ENCODE measurements at regions not wholly inside any gene's neighbourhood (a gene's known extent, or its start where the extent isn't known, plus 50 kb on each side); places are given as distances from the start of the nearest gene placed in this dataset.
"Not testable (repeated sequence)": the region's sequence is repeated elsewhere in the genome, so short reads cannot be mapped to it uniquely, and the experiment has no call there.

DNA sequence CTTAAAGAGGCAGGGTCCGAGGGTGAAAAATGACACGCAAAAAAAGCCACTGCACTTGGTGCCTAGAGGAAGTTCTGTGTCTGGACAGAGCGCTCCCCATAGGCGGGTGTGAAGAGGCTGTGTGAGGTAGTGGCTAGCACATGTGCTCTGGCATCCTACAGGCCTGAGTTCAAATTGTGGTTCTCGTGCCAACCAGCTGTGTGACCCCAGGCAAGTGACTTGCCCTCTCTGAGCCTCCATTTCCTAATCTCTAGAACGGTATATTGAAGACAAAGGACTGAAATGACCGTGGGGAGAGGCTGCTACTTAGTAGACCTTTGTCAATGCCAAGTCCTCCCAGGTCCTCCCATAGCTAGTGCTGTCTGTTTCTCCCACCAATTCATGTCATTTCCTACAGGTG lies 79.1 kb upstream of the MYL10 start:
- no peak for DNase-seq

- no peak for DNase-seq
Measured at GRCh38 chr7:101712652-101713051, 83.6 kb upstream of the MYL10 start.

GRCh38 chr7:101714097-101714496 lies 85.0 kb upstream of the MYL10 start:
- no peak for DNase-seq

GRCh38 chr7:101717628-101718357 lies 88.7 kb upstream of the MYL10 start:
- DNase-seq: no peak

GRCh38 chr7:101718363-101719122 lies 89.4 kb upstream of the MYL10 start:
- no peak for DNase-seq

GRCh38 chr7:101719123-101719470 lies 90.0 kb upstream of the MYL10 start:
- no peak for DNase-seq

DNA sequence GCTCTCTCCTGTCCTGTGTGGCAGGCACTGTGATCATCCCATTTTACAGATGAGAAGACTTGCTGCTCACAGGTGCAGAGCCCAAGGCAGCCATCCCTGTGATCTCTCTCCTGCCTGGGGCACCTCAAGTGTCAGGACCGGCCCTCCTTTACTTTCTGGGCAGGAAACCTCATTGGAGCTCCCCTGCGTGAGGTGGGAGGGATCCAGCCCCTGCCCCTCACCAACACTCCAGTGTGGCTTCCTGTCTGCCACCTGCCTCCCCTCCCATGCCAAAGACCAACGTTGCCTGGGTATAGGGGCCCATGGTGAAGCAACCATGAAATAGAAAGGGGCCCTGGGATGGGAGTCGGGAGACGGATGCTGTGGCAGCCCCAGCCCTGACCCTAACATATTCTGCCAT lies 91.2 kb upstream of the MYL10 start:
- no peak for DNase-seq

DNA sequence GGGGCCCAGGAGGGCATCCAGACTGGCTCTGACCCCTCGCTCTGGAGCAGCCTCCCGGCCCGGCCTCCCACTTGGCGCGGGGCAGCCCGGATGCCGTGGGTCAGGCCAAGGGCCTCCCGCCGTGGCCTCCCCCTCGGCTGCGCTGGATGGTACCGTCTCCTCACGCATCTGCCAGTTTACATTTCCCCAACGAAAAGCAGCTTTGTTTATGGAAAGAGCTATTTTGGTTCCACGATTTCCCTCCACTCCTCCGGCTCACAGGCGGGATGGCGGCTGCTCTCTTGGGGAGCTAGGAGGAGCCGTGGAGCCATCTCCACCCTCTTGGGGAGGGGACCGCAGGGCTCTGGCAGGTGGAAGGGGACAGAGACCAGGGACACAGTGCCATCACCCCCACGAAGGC lies 93.2 kb upstream of the MYL10 start:
- no peak for DNase-seq

GRCh38 chr7:101723835-101724234 lies 93.6 kb upstream of the CUX1 start:
- DNase-seq: no peak

GRCh38 chr7:101724957-101725356 lies 92.5 kb upstream of the CUX1 start:
- no peak for DNase-seq

DNA sequence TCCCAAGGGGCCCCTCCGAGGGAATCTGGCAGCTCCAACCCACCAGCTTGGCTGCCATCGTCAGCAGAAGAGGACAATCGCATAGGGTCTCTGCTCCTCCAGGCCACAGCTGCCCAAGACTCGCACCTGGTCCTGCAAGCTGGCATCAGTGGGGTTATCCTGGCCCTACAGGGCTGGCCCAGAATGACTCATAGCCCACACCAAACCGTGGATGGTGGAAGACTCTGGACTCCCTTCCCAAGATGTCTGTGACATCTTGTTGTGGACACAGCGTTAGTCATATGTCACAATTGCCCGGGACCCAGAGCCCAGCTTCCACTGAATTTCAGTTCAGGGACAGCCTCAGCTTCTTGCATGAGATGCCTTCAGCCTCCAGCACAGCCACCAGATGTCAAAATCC lies 91.5 kb upstream of the CUX1 start:
- no peak for DNase-seq

DNA sequence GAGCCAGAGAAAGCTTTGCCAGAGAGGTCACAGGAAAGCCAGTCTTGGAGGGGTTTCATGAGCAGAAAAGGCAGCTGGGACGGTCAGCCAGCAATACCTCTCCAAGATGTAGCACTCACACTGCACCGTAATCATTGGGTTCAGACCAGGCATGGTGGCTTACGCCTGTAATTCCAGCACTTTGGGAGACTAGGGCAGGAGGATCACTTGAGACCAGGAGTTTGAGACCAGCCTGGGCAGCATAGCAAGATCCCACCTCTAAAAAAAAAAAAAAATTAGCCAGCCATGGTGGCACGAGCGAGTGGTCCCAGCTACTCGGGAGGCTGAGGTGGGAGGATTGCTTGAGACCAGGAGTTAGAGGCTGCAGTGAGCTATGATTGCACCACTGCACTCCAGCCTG lies 90.2 kb upstream of the CUX1 start:
- no peak for DNase-seq

DNA sequence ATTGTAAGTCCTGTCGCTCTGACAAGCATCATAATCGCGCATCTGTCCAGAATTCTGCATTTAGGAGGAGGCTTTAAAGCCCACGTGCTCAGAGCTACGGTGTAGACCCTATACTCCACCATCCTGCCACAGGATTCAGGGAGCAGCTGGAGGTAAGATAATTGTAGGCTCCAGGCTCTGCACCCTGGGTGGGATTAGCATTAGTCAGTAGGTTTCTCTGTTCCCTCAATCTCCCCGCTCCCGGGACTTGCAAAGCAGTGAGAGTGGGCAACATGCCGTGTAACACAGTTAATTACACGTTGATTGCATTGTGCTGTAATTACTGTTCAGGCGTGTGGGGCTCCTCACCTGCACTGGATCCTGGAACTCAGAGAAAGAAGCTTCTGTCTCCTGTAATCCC lies 89.3 kb upstream of the CUX1 start:
- no peak for DNase-seq

DNA sequence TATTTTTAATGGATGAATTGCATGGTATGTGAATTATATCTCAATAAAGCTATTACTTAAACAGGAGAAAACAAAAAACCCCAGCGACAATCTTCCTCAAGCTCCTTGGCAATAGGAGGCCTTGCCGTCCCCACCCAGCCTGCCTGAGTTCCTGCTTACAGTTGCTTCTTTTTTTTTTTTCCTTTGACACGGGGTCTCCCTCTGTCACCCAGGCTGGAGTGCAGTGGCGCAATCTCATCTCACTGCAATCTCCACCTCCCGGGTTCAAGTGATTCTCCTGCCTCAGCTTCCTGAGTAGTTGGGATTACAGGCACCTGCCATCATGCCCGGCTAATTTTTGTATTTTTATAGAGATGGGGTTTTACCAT lies 88.6 kb upstream of the CUX1 start:
- DNase-seq: not testable (repeated sequence)

DNA sequence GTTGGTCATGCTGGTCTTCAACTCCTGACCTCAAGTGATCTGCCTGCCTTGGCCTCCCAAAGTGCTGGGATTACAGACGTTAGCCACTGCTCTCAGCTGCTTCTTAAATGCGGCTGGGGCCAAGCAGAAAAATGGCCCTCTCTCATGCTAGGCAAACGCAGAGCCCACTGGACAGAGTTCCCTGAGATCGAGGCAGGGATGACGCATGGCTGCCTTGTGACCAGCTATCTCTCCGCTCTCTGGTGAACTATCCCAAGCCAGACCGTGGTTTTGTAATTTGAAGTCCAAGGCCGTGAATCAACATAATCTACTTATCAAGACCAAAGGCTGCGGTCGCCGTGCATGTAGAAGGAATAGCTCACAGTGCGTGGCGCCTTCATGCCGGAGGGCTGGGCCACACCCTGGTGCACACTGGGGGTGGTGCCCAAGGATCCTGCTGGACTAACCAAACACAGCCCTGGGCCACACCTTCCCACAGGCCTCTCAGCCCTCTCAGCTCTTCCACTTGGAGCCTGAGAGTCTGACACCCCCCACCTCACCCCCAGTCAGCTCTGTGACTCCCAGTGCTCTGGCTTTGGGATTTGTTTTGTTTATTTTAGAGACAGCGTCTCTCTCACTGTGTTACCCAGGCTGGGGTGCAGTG lies 88.1 kb upstream of the CUX1 start:
- peak; percentile 44 for DNase-seq

DNA sequence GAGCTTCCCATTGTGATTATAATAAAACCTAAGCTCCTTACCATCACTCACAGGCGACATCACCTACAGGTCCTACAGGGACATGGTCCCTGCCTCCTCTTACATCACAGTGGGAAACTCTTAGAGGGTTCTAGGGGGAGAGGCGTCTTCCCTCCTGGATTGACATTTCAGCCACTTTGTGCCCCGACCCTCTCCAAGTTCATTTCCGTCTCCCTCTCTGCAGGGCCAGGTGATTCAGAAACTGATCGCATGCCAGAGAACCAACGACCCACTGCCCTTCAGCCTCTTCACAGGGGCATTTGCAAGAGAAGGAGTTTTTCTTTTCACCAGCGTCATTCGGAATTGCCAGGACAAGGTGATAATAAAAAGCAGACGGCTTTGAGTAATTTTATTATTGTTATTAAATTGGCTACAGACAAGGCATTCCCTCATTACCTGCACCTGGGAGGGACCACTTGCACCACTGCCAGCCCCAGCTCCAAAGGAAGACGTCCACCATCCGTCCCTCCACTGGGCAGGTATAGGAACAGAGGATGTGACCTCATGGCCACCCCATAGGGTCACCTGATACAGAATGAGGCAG lies 85.8 kb upstream of the CUX1 start:
- no peak for DNase-seq

DNA sequence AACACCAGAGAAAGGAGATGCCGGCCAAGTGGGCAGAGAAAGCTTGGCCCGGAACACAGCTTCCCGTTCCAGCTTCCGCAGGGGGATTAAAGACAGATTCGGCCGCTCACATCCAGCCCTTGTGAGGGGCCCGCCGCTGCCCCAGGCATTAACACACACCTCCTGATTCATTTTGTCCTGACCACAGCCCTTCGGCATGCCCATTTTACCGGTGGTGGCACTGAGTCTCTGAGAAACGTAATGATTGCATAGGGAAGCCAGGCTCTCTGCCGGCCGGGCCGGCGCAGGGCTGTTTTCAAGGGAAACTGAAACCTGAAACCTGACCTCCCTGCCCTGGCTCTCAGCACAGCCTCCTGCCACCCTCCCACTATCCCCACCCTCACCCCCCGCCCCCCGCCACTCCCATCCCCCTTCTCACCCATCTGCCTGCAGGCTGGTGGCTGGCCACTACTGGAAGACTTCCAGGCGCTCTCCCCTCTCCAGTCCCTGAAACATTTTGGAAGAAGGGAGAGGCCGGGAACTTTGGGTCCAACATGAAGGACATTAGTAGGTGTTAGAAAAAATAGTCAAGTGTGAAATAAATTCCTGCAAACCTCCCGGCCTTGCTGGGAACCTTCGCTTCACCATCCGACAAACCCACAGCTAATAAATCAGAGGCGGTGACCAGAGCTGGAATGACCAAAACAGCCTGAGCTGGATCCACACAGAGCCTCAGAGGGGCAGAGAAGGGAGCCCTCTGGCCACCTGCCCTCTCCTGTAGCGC lies 83.5 kb upstream of the CUX1 start:
- DNase-seq: peak; percentile 70

GRCh38 chr7:101736084-101736483 lies 81.3 kb upstream of the CUX1 start:
- DNase-seq: no peak

DNA sequence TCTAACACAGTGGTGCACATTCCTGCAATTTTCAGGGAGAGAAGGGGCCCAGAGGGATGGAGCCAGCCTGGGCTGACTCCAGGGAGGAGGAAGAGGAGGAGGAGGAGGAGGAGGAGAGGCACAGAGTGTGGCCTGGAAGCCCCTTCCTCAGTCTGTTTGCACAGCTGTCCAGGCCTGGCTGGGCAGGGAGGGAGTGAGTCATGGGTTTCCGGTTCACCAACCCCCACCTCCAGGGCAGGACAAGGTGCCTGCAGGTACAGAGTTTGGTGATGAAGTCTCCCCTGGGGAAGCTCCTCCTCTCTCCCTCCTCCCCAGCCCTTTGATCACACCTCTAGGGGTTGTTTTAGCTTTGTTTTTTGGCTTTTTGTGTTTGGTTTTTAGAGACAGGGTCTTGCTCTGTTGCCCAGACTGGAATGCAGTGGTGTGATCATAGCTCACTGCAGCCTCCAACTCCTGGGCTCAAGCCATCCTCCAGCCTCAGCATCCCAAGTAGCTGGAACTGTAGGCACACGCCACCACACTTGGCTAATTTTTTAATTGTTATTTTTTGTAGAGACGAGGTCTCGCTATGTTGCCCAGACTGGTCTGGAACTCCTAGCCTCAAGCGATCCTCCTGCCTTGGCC lies 77.5 kb upstream of the CUX1 start:
- DNase-seq: no peak

- DNase-seq: no peak
Measured at GRCh38 chr7:101740981-101741725, 76.3 kb upstream of the CUX1 start.

DNA sequence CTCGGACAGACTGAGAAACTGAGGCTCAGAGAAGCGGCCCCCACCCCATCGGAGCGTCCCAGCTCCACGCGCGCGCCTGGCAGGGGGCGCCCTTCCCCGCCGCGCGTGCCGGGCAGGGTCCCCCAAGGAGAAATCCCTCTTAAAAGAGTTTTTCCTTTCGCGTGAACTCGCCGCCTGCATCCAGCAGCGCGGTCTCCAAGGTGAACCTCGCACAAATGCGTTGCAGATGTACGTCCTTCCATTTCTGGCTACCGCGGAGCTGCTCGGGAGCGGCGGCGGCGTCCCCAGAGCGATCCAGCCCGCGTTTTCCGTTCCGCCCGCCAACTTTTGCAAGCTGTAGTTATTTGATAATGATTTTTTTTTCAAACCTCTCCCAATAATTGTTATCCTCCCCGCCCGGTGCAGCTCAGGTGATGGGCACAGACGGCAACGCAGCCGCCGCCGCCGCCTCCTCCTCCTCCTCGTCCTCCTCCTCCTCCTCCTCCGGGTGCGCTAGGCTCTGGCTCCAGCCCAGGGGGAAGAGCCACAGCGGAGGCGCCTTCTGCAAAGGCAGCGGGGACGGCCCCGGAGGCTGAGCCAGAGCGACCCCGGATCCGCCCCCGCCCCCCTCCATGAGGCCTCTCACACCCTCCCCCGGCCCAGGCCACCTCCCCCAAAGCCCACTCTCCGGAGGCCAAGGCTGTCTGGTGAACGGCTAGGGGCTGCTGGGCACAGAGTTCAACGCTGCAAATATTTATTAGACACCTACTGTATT lies 74.0 kb upstream of the CUX1 start:
- DNase-seq: peak; percentile 84

Measured in right kidney (tissue), 1 donor.